ENCODE measurements at regions not wholly inside any gene's neighbourhood (a gene's known extent, or its start where the extent isn't known, plus 50 kb on each side); places are given as distances from the start of the nearest gene placed in this dataset.

DNA sequence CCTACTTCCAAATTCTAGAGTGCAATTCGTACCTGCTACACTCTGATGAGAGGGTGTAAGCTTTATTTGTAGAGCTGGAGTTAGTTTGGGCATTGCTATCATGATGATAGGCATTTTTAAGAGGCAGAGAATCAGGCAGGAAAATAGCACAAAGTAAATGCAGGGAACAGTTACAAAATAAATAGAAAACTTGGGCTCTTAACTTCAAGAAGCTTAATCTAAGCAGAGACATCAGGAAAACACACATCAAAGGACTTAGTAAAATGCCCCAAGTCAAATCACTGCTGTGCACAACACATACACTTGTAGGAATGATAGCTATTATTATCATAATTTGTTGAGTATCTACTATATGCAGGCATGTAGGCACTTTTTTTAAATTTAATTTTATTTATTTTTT is 381.2 kb downstream of the CD83 start:
- H3K36me3 ChIP-seq (ENCODE audit: low read depth): no peaks in the 10 kb centered on the region
- H3K9me3 ChIP-seq (ENCODE audit: low read depth): no peaks in the 10 kb centered on the region
- TF ChIP-seq EZH2phosphoT487 (IDR thresholded peaks at IDR 0.05; ENCODE audit: insufficient read depth, low read depth) (no peak), EZH2 (IDR thresholded peaks at IDR 0.05; ENCODE audit: insufficient read depth, poor library complexity, severe bottlenecking) (no peak)
- no peak overlapping the region for H3K4me2 ChIP-seq (ENCODE audit: unreplicated experiment)
- no peak for DNase-seq
- no peak overlapping the region for H3K9ac ChIP-seq
- no peaks in the 10 kb centered on the region for H3K9me2 ChIP-seq (ENCODE audit: insufficient read depth)
- 0 out of 2 replicates have a peak, but pooled peaks cover 5% of the 10 kb centered on the region for H3F3A ChIP-seq (ENCODE audit: insufficient read depth)
- no peak overlapping the region for H2AFZ ChIP-seq
- H3K27ac ChIP-seq: no peak overlapping the region
- H3K27me3 ChIP-seq (replicated peaks; ENCODE audit: insufficient read depth): no peaks in the 10 kb centered on the region
- 90 to 92% methylated on average over 1 of the region's 1 CpG for WGBS, 2 experiments (ENCODE audit: low coverage in 1 of 2, low lambda C conversion rate in 2 of 2, missing lambda C conversion rate in 2 of 2)
- H3K79me2 ChIP-seq (ENCODE audit: insufficient read depth): no peaks in the 10 kb centered on the region
- no peaks in the 10 kb centered on the region for H4K20me1 ChIP-seq (ENCODE audit: insufficient read depth)
- in situ Hi-C loops (cut with MboI): no loop called here
- peaks cover 8% of the 10 kb centered on the region; the same call in 1 of the 2 replicates for H3K4me1 ChIP-seq (ENCODE audit: insufficient read depth)
- H3K4me3 ChIP-seq: no peak overlapping the region

DNA sequence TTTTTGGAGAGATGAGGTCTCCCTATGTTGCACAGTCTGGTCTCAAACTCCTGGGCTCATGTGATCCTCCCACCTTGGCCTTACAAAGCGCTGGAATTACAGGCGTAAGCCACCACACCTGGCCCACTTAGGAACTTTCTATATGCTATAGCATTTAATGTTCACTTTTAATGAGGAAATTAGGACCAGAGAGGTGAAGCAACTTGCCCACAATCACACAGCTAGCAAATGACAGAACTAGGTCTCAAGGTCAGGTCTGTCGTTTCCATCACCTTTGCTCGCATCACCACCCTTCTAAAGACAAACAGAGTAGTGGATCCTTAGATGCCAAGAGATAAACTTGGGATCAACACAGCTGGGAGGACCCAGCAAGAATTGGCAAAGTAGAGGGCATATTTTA is 381.7 kb downstream of the CD83 start:
- H2AFZ ChIP-seq: no peak overlapping the region
- H4K20me1 ChIP-seq (ENCODE audit: insufficient read depth): no peaks in the 10 kb centered on the region
- H3K36me3 ChIP-seq (ENCODE audit: low read depth): no peaks in the 10 kb centered on the region
- H3K9me3 ChIP-seq (ENCODE audit: low read depth): no peaks in the 10 kb centered on the region
- H3K79me2 ChIP-seq (ENCODE audit: insufficient read depth): no peaks in the 10 kb centered on the region
- TF ChIP-seq EZH2 (IDR thresholded peaks at IDR 0.05; ENCODE audit: insufficient read depth, poor library complexity, severe bottlenecking): no peak
- TF ChIP-seq EZH2phosphoT487 (IDR thresholded peaks at IDR 0.05; ENCODE audit: insufficient read depth, low read depth): no peak
- no peak for DNase-seq
- H3K27me3 ChIP-seq (replicated peaks; ENCODE audit: insufficient read depth): no peaks in the 10 kb centered on the region
- peak overlapping the region; percentile 44 for H3K4me2 ChIP-seq (ENCODE audit: unreplicated experiment)
- no peak overlapping the region for H3K9ac ChIP-seq
- 97% methylated on average over 4 of the region's 4 CpGs for WGBS, 2 experiments (ENCODE audit: low coverage in 1 of 2, low lambda C conversion rate in 2 of 2, missing lambda C conversion rate in 2 of 2)
- no peak overlapping the region for H3K27ac ChIP-seq
- no peak overlapping the region for H3K4me3 ChIP-seq
- H3K4me1 ChIP-seq (ENCODE audit: insufficient read depth): peaks cover 8% of the 10 kb centered on the region; the same call in 1 of the 2 replicates
- in situ Hi-C loops (cut with MboI): no loop called here
- 0 out of 2 replicates have a peak, but pooled peaks cover 5% of the 10 kb centered on the region for H3F3A ChIP-seq (ENCODE audit: insufficient read depth)
- no peaks in the 10 kb centered on the region for H3K9me2 ChIP-seq (ENCODE audit: insufficient read depth)

DNA sequence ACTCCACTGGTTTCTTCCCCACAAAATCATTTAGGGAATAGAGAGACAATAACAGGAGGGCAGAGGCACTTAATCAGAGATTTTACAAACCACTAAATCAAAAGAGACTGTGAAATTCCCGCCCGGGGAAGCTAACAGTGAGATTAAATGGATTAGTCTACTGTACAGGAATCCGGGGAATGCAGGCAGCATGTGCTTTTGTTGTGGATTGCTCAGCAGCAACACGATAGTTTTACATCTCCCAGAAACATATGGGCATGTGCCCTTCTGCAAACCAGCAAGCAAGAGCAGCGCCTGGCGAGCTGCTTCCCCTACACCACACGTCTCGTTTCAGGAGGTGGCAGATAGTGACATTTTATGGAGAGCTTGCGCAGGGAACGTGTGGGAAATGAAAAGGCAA is 382.3 kb downstream of the CD83 start:
- H3F3A ChIP-seq (ENCODE audit: insufficient read depth): 0 out of 2 replicates have a peak, but pooled peaks cover 5% of the 10 kb centered on the region
- peak overlapping the region; percentile 44 for H3K4me2 ChIP-seq (ENCODE audit: unreplicated experiment)
- H3K27ac ChIP-seq: no peak overlapping the region
- no peaks in the 10 kb centered on the region for H3K9me2 ChIP-seq (ENCODE audit: insufficient read depth)
- no peaks in the 10 kb centered on the region for H3K9me3 ChIP-seq (ENCODE audit: low read depth)
- H4K20me1 ChIP-seq (ENCODE audit: insufficient read depth): no peaks in the 10 kb centered on the region
- 11 to 16% methylated on average over 10 of the region's 10 CpGs for WGBS, 2 experiments (ENCODE audit: low coverage in 1 of 2, low lambda C conversion rate in 2 of 2, missing lambda C conversion rate in 2 of 2)
- peak overlapping the region; percentile 35 for H3K4me3 ChIP-seq
- no peaks in the 10 kb centered on the region for H3K79me2 ChIP-seq (ENCODE audit: insufficient read depth)
- H2AFZ ChIP-seq: no peak overlapping the region
- TF ChIP-seq EZH2 (IDR thresholded peaks at IDR 0.05; ENCODE audit: insufficient read depth, poor library complexity, severe bottlenecking): no peak
- TF ChIP-seq EZH2phosphoT487 (IDR thresholded peaks at IDR 0.05; ENCODE audit: insufficient read depth, low read depth): no peak
- no peaks in the 10 kb centered on the region for H3K36me3 ChIP-seq (ENCODE audit: low read depth)
- H3K27me3 ChIP-seq (replicated peaks; ENCODE audit: insufficient read depth): no peaks in the 10 kb centered on the region
- peak; percentile 90 for DNase-seq
- no peak overlapping the region for H3K9ac ChIP-seq
- H3K4me1 ChIP-seq (ENCODE audit: insufficient read depth): peaks cover 8% of the 10 kb centered on the region; the same call in 1 of the 2 replicates
- in situ Hi-C loops (cut with MboI): no loop called here

GRCh38 chr6:14500809-14501208 is 383.2 kb downstream of the CD83 start:
- Histone ChIP-seq H3K9ac (no peak overlapping the region), H3K4me1 (ENCODE audit: insufficient read depth) (peaks cover 8% of the 10 kb centered on the region; the same call in 1 of the 2 replicates), H3K27ac (no peak overlapping the region), H3K9me2 (ENCODE audit: insufficient read depth) (no peaks in the 10 kb centered on the region), H3K79me2 (ENCODE audit: insufficient read depth) (no peaks in the 10 kb centered on the region), H3K36me3 (ENCODE audit: low read depth) (no peaks in the 10 kb centered on the region), H4K20me1 (ENCODE audit: insufficient read depth) (no peaks in the 10 kb centered on the region), H3K27me3 (replicated peaks; ENCODE audit: insufficient read depth) (no peaks in the 10 kb centered on the region), H3K9me3 (ENCODE audit: low read depth) (no peaks in the 10 kb centered on the region), H2AFZ (no peak overlapping the region), H3K4me2 (ENCODE audit: unreplicated experiment) (no peak overlapping the region), H3K4me3 (no peak overlapping the region), H3F3A (ENCODE audit: insufficient read depth) (0 out of 2 replicates have a peak, but pooled peaks cover 5% of the 10 kb centered on the region)
- TF ChIP-seq EZH2phosphoT487 (IDR thresholded peaks at IDR 0.05; ENCODE audit: insufficient read depth, low read depth): no peak
- TF ChIP-seq EZH2 (IDR thresholded peaks at IDR 0.05; ENCODE audit: insufficient read depth, poor library complexity, severe bottlenecking): no peak
- no peak for DNase-seq
- WGBS, 2 experiments (ENCODE audit: low coverage in 1 of 2, low lambda C conversion rate in 2 of 2, missing lambda C conversion rate in 2 of 2): 98 to 100% methylated on average over 2 of the region's 2 CpGs
- in situ Hi-C loops (cut with MboI): no loop called here

- TF ChIP-seq EZH2phosphoT487 (IDR thresholded peaks at IDR 0.05; ENCODE audit: insufficient read depth, low read depth) (no peak), EZH2 (IDR thresholded peaks at IDR 0.05; ENCODE audit: insufficient read depth, poor library complexity, severe bottlenecking) (no peak)
- H3K9me3 ChIP-seq (ENCODE audit: low read depth): no peaks in the 10 kb centered on the region
- no peak overlapping the region for H3K27ac ChIP-seq
- no peak overlapping the region for H2AFZ ChIP-seq
- no peaks in the 10 kb centered on the region for H3K9me2 ChIP-seq (ENCODE audit: insufficient read depth)
- 0 out of 2 replicates have a peak, but pooled peaks cover 5% of the 10 kb centered on the region for H3F3A ChIP-seq (ENCODE audit: insufficient read depth)
- H3K27me3 ChIP-seq (replicated peaks; ENCODE audit: insufficient read depth): no peaks in the 10 kb centered on the region
- no peak overlapping the region for H3K4me2 ChIP-seq (ENCODE audit: unreplicated experiment)
- no peak for DNase-seq
- in situ Hi-C loops (cut with MboI): no loop called here
- no peak overlapping the region for H3K4me3 ChIP-seq
- no peak overlapping the region for H3K9ac ChIP-seq
- H3K36me3 ChIP-seq (ENCODE audit: low read depth): no peaks in the 10 kb centered on the region
- no peaks in the 10 kb centered on the region for H3K79me2 ChIP-seq (ENCODE audit: insufficient read depth)
- 97 to 99% methylated on average over 7 of the region's 7 CpGs for WGBS, 2 experiments (ENCODE audit: low coverage in 1 of 2, low lambda C conversion rate in 2 of 2, missing lambda C conversion rate in 2 of 2)
- H4K20me1 ChIP-seq (ENCODE audit: insufficient read depth): no peaks in the 10 kb centered on the region
- peaks cover 8% of the 10 kb centered on the region; the same call in 1 of the 2 replicates for H3K4me1 ChIP-seq (ENCODE audit: insufficient read depth)
Observed at GRCh38 chr6:14501240-14501639, 383.7 kb downstream of the CD83 start.

Measured in GM23248 (cell line).